DMS53 treated with DMSO at 0.1 percent for 48 hours (cell line): ENCODE measurements at regions not wholly inside any gene's neighbourhood (a gene's known extent, or its start where the extent isn't known, plus 50 kb on each side); places are given as distances from the start of the nearest gene placed in this dataset.
"Not testable (repeated sequence)": the region's sequence is repeated elsewhere in the genome, so short reads cannot be mapped to it uniquely, and the experiment has no call there.

Experiments
- DNase-seq: peaks from one replicate; lab custom pipeline; 2025; ENCODE audit not compliant: unreplicated experiment; lab: John Stamatoyannopoulos, UW

DNA sequence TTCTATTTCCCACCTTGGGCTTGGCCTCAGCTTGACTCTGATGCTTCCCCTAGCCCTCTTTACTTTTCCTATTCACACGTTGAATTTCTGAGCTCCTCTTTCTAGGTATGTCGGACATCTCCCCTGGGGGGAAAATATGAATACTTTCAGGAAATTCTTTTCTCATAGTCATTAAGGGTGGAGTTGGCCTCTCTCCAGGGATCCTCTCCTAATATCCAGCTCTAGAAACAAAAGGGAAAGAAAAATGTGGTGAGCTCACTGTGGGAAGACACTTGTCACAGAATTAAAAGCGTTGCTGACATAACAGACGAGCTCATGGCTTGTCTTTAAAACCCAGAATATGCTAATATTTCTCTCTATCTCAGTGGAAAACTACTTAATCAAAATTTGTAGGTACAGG, 132.7 kb upstream of the MEX3C start:
- DNase-seq = no peak

- DNase-seq = no peak
Measured at GRCh38 chr18:51330739-51331138, 133.3 kb upstream of the MEX3C start.

- DNase-seq = no peak
Measured at GRCh38 chr18:51337406-51337805, 139.9 kb upstream of the MEX3C start.

GRCh38 chr18:51339856-51340255, 142.4 kb upstream of the MEX3C start:
- DNase-seq = peak; percentile 70

GRCh38 chr18:51340332-51340731, 142.9 kb upstream of the MEX3C start:
- DNase-seq = no peak

- DNase-seq = peak; percentile 94
Measured at GRCh38 chr18:51342815-51343214, 145.3 kb upstream of the MEX3C start.

- DNase-seq = no peak
Measured at GRCh38 chr18:51345848-51346391, 148.4 kb upstream of the MEX3C start.

GRCh38 chr18:51346404-51346803, 148.9 kb upstream of the MEX3C start:
- no peak for DNase-seq

- no peak for DNase-seq
Measured at GRCh38 chr18:51350081-51350480, 152.6 kb upstream of the MEX3C start.

DNA sequence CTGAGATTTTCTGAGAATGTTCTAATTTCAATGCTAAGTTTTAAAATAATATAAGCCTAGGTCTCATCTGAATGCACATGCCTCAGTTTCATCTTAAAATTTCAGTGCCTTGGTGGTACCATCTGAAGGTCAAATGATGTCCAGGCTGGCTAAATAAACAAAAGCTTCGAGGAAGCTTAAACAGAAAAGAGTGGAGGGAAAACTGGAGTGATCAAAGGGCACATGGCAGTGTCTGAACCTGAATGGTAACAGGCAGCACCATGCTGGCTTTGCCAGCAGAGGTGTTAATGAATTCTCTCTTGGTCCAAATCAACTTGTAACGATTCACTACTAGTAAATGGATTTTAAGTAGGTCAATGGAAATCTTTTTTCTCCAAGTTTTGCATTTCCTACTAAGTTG, 158.4 kb upstream of the MEX3C start:
- no peak for DNase-seq

DNA sequence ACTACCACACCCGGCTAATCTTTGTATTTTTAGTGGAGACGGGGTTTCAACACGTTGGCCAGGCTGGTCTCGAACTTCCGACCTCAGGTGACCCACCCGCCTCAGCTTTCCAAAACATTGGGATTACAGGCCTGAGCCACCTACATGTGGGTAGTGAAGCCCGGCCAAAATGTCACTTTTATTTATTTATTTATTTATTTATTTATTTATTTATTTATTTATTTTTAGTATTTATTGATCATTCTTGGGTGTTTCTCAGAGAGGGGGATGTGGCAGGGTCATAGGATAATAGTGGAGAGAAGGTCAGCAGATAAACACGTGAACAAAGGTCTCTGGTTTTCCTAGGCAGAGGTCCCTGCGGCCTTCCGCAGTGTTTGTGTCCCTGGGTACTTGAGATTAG, 162.8 kb upstream of the MEX3C start:
- DNase-seq = not testable (repeated sequence)

DNA sequence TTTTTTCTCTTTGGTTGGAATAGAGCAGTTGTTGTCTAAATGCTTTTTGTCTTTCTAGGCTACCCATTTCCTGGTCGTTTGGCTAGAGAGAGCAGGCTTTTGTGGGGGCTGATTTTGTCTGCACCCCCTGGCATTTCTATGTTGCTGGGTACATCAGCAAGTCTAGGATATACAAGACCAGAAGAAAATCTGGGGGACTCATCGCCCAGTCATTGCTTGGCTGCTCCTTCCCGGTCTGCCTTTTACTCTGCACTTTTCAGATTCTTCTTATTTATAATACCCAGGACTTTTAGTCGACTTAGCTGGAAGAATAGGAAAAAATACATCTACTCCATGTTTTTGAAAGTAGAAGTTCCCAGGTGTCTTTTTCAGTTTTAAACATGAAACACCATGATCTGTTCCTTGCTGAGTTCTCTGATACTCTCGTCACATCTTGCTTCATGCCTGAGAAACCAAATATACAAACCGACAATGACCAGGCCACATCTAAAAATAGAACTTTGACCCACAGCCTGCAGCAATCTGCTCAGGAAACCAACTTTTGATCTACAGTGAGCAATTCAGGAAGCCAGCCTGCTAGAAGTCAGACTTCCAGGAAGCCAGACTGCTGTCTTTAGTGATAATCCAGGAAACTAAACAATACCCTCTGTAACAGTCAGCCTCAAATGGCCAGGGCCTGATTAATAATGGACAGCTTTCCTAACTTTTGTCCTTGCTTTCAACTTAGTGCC, 163.8 kb upstream of the MEX3C start:
- DNase-seq = no peak

GRCh38 chr18:51363384-51363783, 165.9 kb upstream of the MEX3C start:
- DNase-seq = no peak

GRCh38 chr18:51370996-51371395, 173.5 kb upstream of the MEX3C start:
- DNase-seq = no peak

- DNase-seq = no peak
Measured at GRCh38 chr18:51371929-51372328, 174.4 kb upstream of the MEX3C start.

- no peak for DNase-seq
Measured at GRCh38 chr18:51382081-51382480, 184.6 kb upstream of the MEX3C start.

- DNase-seq = no peak
Measured at GRCh38 chr18:51383116-51383515, 185.6 kb upstream of the MEX3C start.

DNA sequence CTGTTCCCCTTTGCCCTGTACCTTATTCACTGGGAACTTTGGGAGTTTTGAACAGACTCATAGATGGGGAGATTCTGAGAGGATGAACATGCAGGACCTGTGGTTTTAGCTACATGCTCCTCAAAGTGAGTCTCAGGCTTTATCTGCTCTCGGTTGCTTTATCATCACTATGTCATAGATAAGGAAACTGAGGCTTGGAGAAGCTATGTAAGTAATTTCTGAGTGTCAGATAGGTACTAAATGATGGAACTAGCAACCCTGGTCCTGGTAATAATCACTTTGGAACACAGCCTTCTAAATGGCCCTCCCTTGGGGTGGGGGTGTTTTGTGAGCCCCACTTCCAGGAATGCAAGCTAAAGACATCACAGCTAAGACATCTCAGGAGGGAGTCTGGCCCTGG, 186.2 kb upstream of the MEX3C start:
- DNase-seq = no peak

DNA sequence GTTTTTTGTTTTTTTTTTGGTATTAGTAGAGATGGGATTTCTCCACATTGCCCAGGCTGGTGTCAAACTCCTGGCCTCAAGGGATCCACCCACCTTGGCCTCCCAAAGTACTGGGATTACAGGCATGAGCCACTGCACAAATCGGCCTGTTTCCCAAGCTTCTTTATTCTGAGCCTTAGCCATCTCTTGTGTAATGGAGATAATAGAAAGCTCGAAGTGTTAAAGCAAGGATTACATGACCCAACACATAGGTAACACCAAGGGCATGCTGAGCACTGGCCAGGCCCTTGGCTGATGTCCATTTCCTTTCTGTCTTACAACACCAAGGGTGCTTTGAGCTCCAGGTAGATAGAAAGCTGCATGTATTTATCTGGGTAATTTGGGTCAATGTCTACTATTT, 187.8 kb upstream of the MEX3C start:
- DNase-seq = no peak

GRCh38 chr18:51390702-51391101, 193.2 kb upstream of the MEX3C start:
- DNase-seq = peak; percentile 10

- DNase-seq = no peak
Measured at GRCh38 chr18:51391215-51391614, 193.7 kb upstream of the MEX3C start.

DNA sequence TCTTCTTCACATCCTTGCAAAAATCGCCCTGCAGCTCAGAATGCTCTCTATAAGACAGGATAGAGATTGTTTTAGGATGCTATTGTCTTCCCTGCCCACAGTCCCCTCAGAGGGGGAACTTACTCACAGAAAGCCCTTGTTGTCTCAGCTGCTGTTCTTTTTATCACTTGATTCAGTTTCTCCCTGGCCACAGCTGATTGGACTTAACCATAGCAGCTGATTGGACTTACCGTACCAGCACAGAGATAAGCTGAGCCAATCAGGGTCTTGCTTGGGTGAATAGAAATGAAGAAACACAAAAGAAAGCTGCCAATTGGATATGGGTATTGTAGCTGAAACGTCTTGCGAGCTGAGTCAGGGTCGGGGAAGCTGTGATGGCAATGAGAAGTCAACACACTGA, 194.2 kb upstream of the MEX3C start:
- no peak for DNase-seq

DNA sequence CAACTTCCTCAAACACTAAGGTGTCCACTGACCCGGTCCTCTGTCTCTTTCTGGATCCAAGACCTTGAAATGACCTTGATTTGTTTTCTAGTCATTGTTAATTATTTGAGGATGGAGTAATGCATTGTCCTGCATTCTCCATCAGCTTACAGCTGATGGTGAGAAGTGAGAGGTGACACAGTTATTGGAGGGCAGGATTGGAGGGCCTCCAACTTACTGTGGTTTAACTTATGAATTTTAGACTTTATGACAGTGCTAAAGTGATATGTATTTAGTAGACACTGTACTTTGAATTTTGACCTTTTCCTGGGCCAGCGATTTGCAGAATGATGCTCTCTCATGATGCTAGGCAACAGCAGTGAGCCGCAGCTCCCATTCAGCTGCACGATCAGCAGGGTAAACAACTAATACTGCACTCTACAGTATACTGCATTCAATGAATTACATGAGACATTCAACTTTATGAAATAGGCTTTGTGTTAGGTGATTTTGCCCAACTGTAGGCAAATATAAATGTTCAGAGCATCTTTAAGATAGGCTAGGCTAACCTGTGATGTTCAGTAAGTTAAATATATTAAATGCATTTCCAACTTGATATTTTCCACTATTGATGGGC, 200.0 kb upstream of the MEX3C start:
- no peak for DNase-seq
